CD4-positive, alpha-beta T cell (primary cell): ENCODE measurements at regions not wholly inside any gene's neighbourhood (a gene's known extent, or its start where the extent isn't known, plus 50 kb on each side); places are given as distances from the start of the nearest gene placed in this dataset.

Experiments used
- ATAC-seq: fragments of 200-7000 bp; cut with Tn5 transposase; one replicate; pipeline ENCODE4 v1.10.0; 2022; ENCODE audit warnings: mild to moderate bottlenecking; ENCODE audit not compliant: poor library complexity
- CTCF ChIA-PET: fragments of 350-600 bp; sonication (Branson Sonifier 250); formaldehyde crosslinking; loops from one replicate; lab custom pipeline; 2021; ENCODE audit warnings: antibody characterized with exemption, inconsistent platforms; lab: Charles Lee
- POLR2A ChIA-PET: fragments of 350-600 bp; sonication (Branson Sonifier 250); formaldehyde crosslinking; loops from one replicate; lab custom pipeline; 2021; ENCODE audit warnings: antibody characterized with exemption, inconsistent platforms; lab: Charles Lee
- DNase-seq, 14 experiments: peaks; one replicate each; pipeline ENCODE4 v3.0.0-alpha.2; 2013 to 2020; ENCODE audit warnings: mixed read lengths in 2 of 14
- H3K27ac ChIP-seq, 2 donors: one replicate each; pipeline versions ENCODE4 v1.5.1 to v1.7.0; 2013; ENCODE audit warnings: low read length in 2 of 2, low read depth in 1 of 2, mild to moderate bottlenecking in 1 of 2
- H3K27me3 ChIP-seq, 2 experiments: 1 replicate in 1 of 2; 2 replicates in 1 of 2; pipeline versions ENCODE4 v1.6.1 to v1.7.0; 2013; ENCODE audit warnings: low read length in 2 of 2, control low read depth in 1 of 2, mild to moderate bottlenecking in 1 of 2, moderate library complexity in 1 of 2; ENCODE audit not compliant: insufficient read depth in 2 of 2, control insufficient read depth in 1 of 2
- H3K36me3 ChIP-seq: one replicate; pipeline ENCODE4 v1.6.1; 2013; ENCODE audit warnings: low read length, control low read depth; ENCODE audit not compliant: insufficient read depth
- H3K4me1 ChIP-seq: one replicate; pipeline ENCODE4 v1.6.1; 2013; ENCODE audit warnings: low read length, control low read depth; ENCODE audit not compliant: insufficient read depth
- H3K4me3 ChIP-seq: one replicate; pipeline ENCODE4 v1.5.1; 2013; ENCODE audit warnings: mild to moderate bottlenecking, low read length, moderate library complexity
- H3K9me3 ChIP-seq, 2 experiments: 1 replicate in 1 of 2; 2 replicates in 1 of 2; pipeline versions ENCODE4 v1.6.1 to v1.7.0; 2013; ENCODE audit warnings: low read length in 2 of 2, mild to moderate bottlenecking in 2 of 2, control low read depth in 1 of 2, moderate library complexity in 1 of 2; ENCODE audit not compliant: control insufficient read depth in 1 of 2, insufficient read depth in 1 of 2
- H3K27ac Mint-ChIP-seq: one replicate; pipeline ENCODE4 v1.8.0; 2020; ENCODE audit warnings: mixed read lengths
- H3K27me3 Mint-ChIP-seq: one replicate; pipeline ENCODE4 v1.8.0; 2021; ENCODE audit warnings: mixed read lengths
- H3K36me3 Mint-ChIP-seq: one replicate; pipeline ENCODE4 v1.8.0; 2021; ENCODE audit warnings: low read depth, mixed read lengths
- H3K4me1 Mint-ChIP-seq: one replicate; pipeline ENCODE4 v1.8.0; 2021; ENCODE audit warnings: low read depth, mixed read lengths
- H3K4me3 Mint-ChIP-seq: one replicate; pipeline ENCODE4 v1.8.0; 2020; ENCODE audit warnings: mild to moderate bottlenecking, mixed read lengths
- H3K9me3 Mint-ChIP-seq: one replicate; pipeline ENCODE4 v1.8.0; 2020; ENCODE audit warnings: mixed read lengths
- intact Hi-C, 2 experiments: fragments of 100-400 bp; cut with DNase I in 1 of 2; cut with micrococcal nuclease in 1 of 2; formaldehyde crosslinking; loops; one replicate each; pipeline versions ENCODE4 v1.15.1 to v1.9.0; 2023 to 2025; cut with DNase I, micrococcal nuclease
- TF ChIP-seq, protein P1 (sequence below): fragments of 200-600 bp; IDR thresholded peaks from one replicate; pipeline ENCODE4 v1.8.0; 2022; ENCODE audit warnings: antibody characterized with exemption, mild to moderate bottlenecking

DNA sequence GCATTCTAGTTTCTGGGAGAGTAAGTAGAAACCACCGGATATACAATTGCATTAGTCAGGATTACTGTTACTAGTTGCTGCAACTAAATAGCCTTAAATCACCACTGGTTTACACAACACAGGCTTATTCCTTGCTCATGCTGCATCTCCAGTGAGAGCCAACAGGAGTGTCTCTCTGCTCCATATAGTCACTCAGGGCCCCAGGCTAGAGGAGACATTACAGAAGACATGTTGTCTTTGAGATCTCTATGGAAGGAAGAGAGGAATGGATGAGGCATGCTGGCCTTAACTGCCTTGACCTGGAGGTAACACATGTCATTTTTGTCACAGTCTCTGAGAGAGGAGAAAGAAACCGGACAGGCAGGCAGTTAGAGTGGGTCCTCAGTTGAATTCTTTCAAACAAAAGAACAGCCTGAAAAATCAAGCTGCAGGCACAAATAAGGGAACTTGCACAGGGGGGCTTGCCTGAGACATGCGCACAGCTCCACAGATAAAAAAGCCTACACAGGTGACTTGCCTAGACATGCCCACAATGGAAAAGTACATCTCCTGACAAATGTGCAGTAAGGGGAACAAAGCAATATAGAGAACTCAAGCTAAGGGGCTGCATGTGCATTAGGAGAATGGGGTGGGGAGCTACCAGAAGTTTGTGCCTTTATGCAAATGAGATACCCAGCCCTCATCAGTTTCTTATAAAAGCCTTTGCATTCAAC, 348.0 kb downstream of the TYW1 start:
- CTCF ChIA-PET: no interaction called here

DNA sequence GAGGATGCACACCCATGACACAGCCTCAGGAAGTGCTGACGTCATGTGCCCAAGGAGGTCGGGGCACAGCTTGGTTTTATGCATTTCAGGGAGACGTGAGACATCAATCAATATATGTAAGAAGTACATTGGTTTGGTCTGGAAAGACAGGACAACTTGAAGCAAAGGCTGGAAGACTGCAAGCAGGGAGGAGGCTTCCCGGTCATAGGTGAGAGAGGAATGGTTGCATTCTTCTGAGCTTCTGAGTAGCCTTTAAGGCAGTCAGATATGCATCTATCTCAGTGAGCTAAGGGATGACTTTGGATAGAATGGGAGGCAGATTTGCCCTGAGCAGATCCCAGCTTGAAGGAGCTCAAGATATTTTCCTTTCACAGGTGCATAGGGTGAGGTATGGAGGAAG, 349.5 kb downstream of the TYW1 start:
- Histone ChIP-seq H3K27ac (no peak overlapping the region), H3K27me3 (no peaks in the 10 kb centered on the region), H3K36me3 (peaks cover 7% of the 10 kb centered on the region), H3K9me3 (peaks cover 0 to 6% of the 10 kb centered on the region in 2 experiments), H3K4me1 (no peaks in the 10 kb centered on the region), H3K4me3 (no peak overlapping the region)
- CTCF ChIA-PET: no interaction called here
- TF ChIP-seq, protein P1, sequence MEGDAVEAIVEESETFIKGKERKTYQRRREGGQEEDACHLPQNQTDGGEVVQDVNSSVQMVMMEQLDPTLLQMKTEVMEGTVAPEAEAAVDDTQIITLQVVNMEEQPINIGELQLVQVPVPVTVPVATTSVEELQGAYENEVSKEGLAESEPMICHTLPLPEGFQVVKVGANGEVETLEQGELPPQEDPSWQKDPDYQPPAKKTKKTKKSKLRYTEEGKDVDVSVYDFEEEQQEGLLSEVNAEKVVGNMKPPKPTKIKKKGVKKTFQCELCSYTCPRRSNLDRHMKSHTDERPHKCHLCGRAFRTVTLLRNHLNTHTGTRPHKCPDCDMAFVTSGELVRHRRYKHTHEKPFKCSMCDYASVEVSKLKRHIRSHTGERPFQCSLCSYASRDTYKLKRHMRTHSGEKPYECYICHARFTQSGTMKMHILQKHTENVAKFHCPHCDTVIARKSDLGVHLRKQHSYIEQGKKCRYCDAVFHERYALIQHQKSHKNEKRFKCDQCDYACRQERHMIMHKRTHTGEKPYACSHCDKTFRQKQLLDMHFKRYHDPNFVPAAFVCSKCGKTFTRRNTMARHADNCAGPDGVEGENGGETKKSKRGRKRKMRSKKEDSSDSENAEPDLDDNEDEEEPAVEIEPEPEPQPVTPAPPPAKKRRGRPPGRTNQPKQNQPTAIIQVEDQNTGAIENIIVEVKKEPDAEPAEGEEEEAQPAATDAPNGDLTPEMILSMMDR: no peak
- POLR2A ChIA-PET: no interaction called here
- no peak overlapping the region for H3K4me3 Mint-ChIP-seq
- H3K36me3 Mint-ChIP-seq: peaks cover 38% of the 10 kb centered on the region
- H3K27me3 Mint-ChIP-seq: no peaks in the 10 kb centered on the region
- no peak overlapping the region for H3K27ac Mint-ChIP-seq
- no peaks in the 10 kb centered on the region for H3K4me1 Mint-ChIP-seq
- DNase-seq: no peak
- intact Hi-C loops: no loop called here
- no peak for ATAC-seq
- no peaks in the 10 kb centered on the region for H3K9me3 Mint-ChIP-seq

More for the DNA sequence above, 348.0 kb downstream of the TYW1 start:
- TF ChIP-seq, protein P1: no peak
- Histone ChIP-seq H3K4me3 (no peak overlapping the region), H3K27ac (no peak overlapping the region), H3K9me3 (peaks cover 0 to 6% of the 10 kb centered on the region in 2 experiments), H3K4me1 (no peaks in the 10 kb centered on the region), H3K27me3 (no peaks in the 10 kb centered on the region), H3K36me3 (peaks cover 7% of the 10 kb centered on the region)
- intact Hi-C loops: no loop called here
- no peak for DNase-seq
- Mint-ChIP-seq H3K9me3 (no peaks in the 10 kb centered on the region), H3K36me3 (peaks cover 42% of the 10 kb centered on the region), H3K4me3 (no peak overlapping the region), H3K4me1 (no peaks in the 10 kb centered on the region), H3K27me3 (no peaks in the 10 kb centered on the region), H3K27ac (no peak overlapping the region)
- POLR2A ChIA-PET: no interaction called here
- ATAC-seq: no peak

- Histone ChIP-seq H3K27me3 (no peaks in the 10 kb centered on the region), H3K4me3 (no peak overlapping the region), H3K9me3 (peaks cover 0 to 6% of the 10 kb centered on the region in 2 experiments), H3K36me3 (peaks cover 7% of the 10 kb centered on the region), H3K27ac (no peak overlapping the region), H3K4me1 (no peaks in the 10 kb centered on the region)
- H3K4me3 Mint-ChIP-seq: no peak overlapping the region
- peaks cover 42% of the 10 kb centered on the region for H3K36me3 Mint-ChIP-seq
- ChIA-PET CTCF (no interaction called here), POLR2A (no interaction called here)
- no peaks in the 10 kb centered on the region for H3K4me1 Mint-ChIP-seq
- H3K9me3 Mint-ChIP-seq: no peaks in the 10 kb centered on the region
- no peak for DNase-seq
- H3K27ac Mint-ChIP-seq: no peak overlapping the region
- ATAC-seq: no peak
- H3K27me3 Mint-ChIP-seq: no peaks in the 10 kb centered on the region
- TF ChIP-seq, protein P1: no peak
- intact Hi-C loops: no loop called here
These were observed 350.2 kb downstream of the TYW1 start for GRCh38 chr7:67346876-67347275.
